Gastrocnemius medialis (tissue), 4 donors: ENCODE measurements at regions not wholly inside any gene's neighbourhood (a gene's known extent, or its start where the extent isn't known, plus 50 kb on each side); places are given as distances from the start of the nearest gene placed in this dataset.

Experiments used
- CTCF ChIP-seq, 5 experiments: fragments of 450-650 bp in 3 of 5; fragments of 200-600 bp in 2 of 5; sonication (generic) in 2 of 5; IDR thresholded peaks in 4 of 5; conservative IDR thresholded peaks in 1 of 5; 1 replicate in 4 of 5; 2 replicates in 1 of 5; pipeline ENCODE4 v1.5.1; 2016 to 2019; ENCODE audit warnings: antibody characterized with exemption in 5 of 5, mild to moderate bottlenecking in 3 of 5, moderate library complexity in 3 of 5
- POLR2A ChIP-seq, 2 donors: fragments of 450-650 bp; IDR thresholded peaks; one replicate each; pipeline ENCODE4 v1.6.1; 2017; ENCODE audit warnings: antibody characterized with exemption in 2 of 2, mild to moderate bottlenecking in 2 of 2, moderate library complexity in 2 of 2

- no peak for TF ChIP-seq CTCF (IDR thresholded peaks at IDR 0.05 in 4 of 5, conservative IDR thresholded peaks at IDR 0.05 in 1 of 5)
- TF ChIP-seq POLR2A (IDR thresholded peaks at IDR 0.05): no peak
Observed at GRCh38 chr9:38240051-38240450, 152.5 kb upstream of the ALDH1B1 start.
